GM23248 (cell line): ENCODE measurements at regions not wholly inside any gene's neighbourhood (a gene's known extent, or its start where the extent isn't known, plus 50 kb on each side); places are given as distances from the start of the nearest gene placed in this dataset.

ENCODE experiments used
- EZH2 ChIP-seq: fragments of 200-600 bp; sonication (generic); IDR thresholded peaks from 2 replicates; pipeline ENCODE4 v1.6.1; 2018; ENCODE audit warnings: antibody characterized with exemption, mild to moderate bottlenecking; ENCODE audit not compliant: insufficient read depth, poor library complexity, severe bottlenecking
- EZH2phosphoT487 ChIP-seq: fragments of 200-600 bp; sonication (generic); IDR thresholded peaks from 2 replicates; pipeline ENCODE4 v1.6.1; 2018; ENCODE audit warnings: antibody characterized with exemption, moderate library complexity, mild to moderate bottlenecking, low read depth; ENCODE audit not compliant: insufficient read depth

GRCh38 chr12:91801048-91801447 lies 344.6 kb downstream of the BTG1 start:
- TF ChIP-seq EZH2: no peak
- TF ChIP-seq EZH2phosphoT487: no peak
